Activated CD4-positive, alpha-beta T cell treated with anti-CD3 and anti-CD28 coated beads for 36 hours (primary cell): ENCODE measurements at regions not wholly inside any gene's neighbourhood (a gene's known extent, or its start where the extent isn't known, plus 50 kb on each side); places are given as distances from the start of the nearest gene placed in this dataset.
"Not testable (repeated sequence)": the region's sequence is repeated elsewhere in the genome, so short reads cannot be mapped to it uniquely, and the experiment has no call there.

Experiments used
- ATAC-seq: fragments of 200-7000 bp; cut with Tn5 transposase; one replicate; pipeline ENCODE4 v1.10.0; 2021; ENCODE audit warnings: mild to moderate bottlenecking, moderate library complexity
- CTCF ChIA-PET: fragments of 350-600 bp; sonication (Branson Sonifier 250); formaldehyde crosslinking; loops from one replicate; lab custom pipeline; 2021; ENCODE audit warnings: antibody characterized with exemption; lab: Charles Lee
- POLR2A ChIA-PET: fragments of 350-600 bp; sonication (Branson Sonifier 250); formaldehyde crosslinking; loops from one replicate; lab custom pipeline; 2021; ENCODE audit warnings: antibody characterized with exemption, inconsistent platforms; lab: Charles Lee
- DNase-seq: peaks from one replicate; pipeline ENCODE4 v3.0.0-alpha.2; 2020
- H3K27ac Mint-ChIP-seq: one replicate; pipeline ENCODE4 v1.8.0; 2021; ENCODE audit warnings: mixed read lengths
- H3K27me3 Mint-ChIP-seq: one replicate; pipeline ENCODE4 v1.8.0; 2021; ENCODE audit warnings: mixed read lengths
- H3K36me3 Mint-ChIP-seq: one replicate; pipeline ENCODE4 v1.8.0; 2021; ENCODE audit warnings: low read depth, mixed read lengths
- H3K4me1 Mint-ChIP-seq: one replicate; pipeline ENCODE4 v1.8.0; 2021; ENCODE audit warnings: mixed read lengths
- H3K4me3 Mint-ChIP-seq: one replicate; pipeline ENCODE4 v1.8.0; 2021; ENCODE audit warnings: mild to moderate bottlenecking, moderate library complexity, mixed read lengths
- H3K9me3 Mint-ChIP-seq: one replicate; pipeline ENCODE4 v1.8.0; 2021; ENCODE audit warnings: low read depth, mixed read lengths
- intact Hi-C, 2 experiments: fragments of 100-400 bp; cut with DNase I in 1 of 2; cut with micrococcal nuclease in 1 of 2; formaldehyde crosslinking; loops; one replicate each; pipeline versions ENCODE4 v1.14.2 to v1.15.1; 2022 to 2024; cut with DNase I, micrococcal nuclease

- ATAC-seq, POLR2A ChIA-PET, H3K4me3 Mint-ChIP-seq, intact Hi-C loops, H3K36me3 Mint-ChIP-seq, H3K9me3 Mint-ChIP-seq, CTCF ChIA-PET, H3K27me3 Mint-ChIP-seq, H3K27ac Mint-ChIP-seq, H3K4me1 Mint-ChIP-seq: not testable (repeated sequence)
- peak; percentile 7 for DNase-seq
Measured at GRCh38 chr15:20785151-20785936, 80.8 kb downstream of the POTEB2 start.

GRCh38 chr15:20783598-20784184 lies 82.4 kb downstream of the POTEB2 start:
- H3K4me3 Mint-ChIP-seq, CTCF ChIA-PET, intact Hi-C loops, H3K27me3 Mint-ChIP-seq, POLR2A ChIA-PET, H3K27ac Mint-ChIP-seq, H3K4me1 Mint-ChIP-seq, H3K9me3 Mint-ChIP-seq, H3K36me3 Mint-ChIP-seq: not testable (repeated sequence)
- peak; percentile 71 for DNase-seq
- ATAC-seq = peak; percentile 49

GRCh38 chr15:20775412-20775811 lies 90.7 kb downstream of the POTEB2 start:
- POLR2A ChIA-PET, intact Hi-C loops: not testable (repeated sequence)

GRCh38 chr15:20767943-20768342 lies 98.2 kb downstream of the POTEB2 start:
- H3K27ac Mint-ChIP-seq, H3K27me3 Mint-ChIP-seq, intact Hi-C loops, H3K36me3 Mint-ChIP-seq, DNase-seq, H3K9me3 Mint-ChIP-seq, POLR2A ChIA-PET, CTCF ChIA-PET, H3K4me1 Mint-ChIP-seq, H3K4me3 Mint-ChIP-seq, ATAC-seq: not testable (repeated sequence)

More at GRCh38 chr15:20775412-20775811, 90.7 kb downstream of the POTEB2 start:
- H3K27ac Mint-ChIP-seq, CTCF ChIA-PET, H3K27me3 Mint-ChIP-seq, DNase-seq, H3K4me1 Mint-ChIP-seq, H3K4me3 Mint-ChIP-seq, H3K36me3 Mint-ChIP-seq, H3K9me3 Mint-ChIP-seq: not testable (repeated sequence)
- ATAC-seq = peak; percentile 19

GRCh38 chr15:20762422-20762821 lies 103.7 kb downstream of the POTEB2 start:
- ATAC-seq, H3K36me3 Mint-ChIP-seq, H3K9me3 Mint-ChIP-seq, intact Hi-C loops, H3K27ac Mint-ChIP-seq, POLR2A ChIA-PET, H3K4me1 Mint-ChIP-seq, H3K27me3 Mint-ChIP-seq, H3K4me3 Mint-ChIP-seq, DNase-seq, CTCF ChIA-PET: not testable (repeated sequence)

GRCh38 chr15:20756440-20756839 lies 109.7 kb downstream of the POTEB2 start:
- POLR2A ChIA-PET, H3K36me3 Mint-ChIP-seq, H3K4me3 Mint-ChIP-seq: not testable (repeated sequence)

GRCh38 chr15:20755665-20756398 lies 110.3 kb downstream of the POTEB2 start:
- POLR2A ChIA-PET, H3K27ac Mint-ChIP-seq, CTCF ChIA-PET, intact Hi-C loops, H3K36me3 Mint-ChIP-seq, H3K27me3 Mint-ChIP-seq, H3K9me3 Mint-ChIP-seq, H3K4me1 Mint-ChIP-seq: not testable (repeated sequence)
- ATAC-seq = peak; percentile 78
- H3K4me3 Mint-ChIP-seq = peak overlapping the region; percentile 41
- DNase-seq = peak; percentile 64

More at GRCh38 chr15:20756440-20756839, 109.7 kb downstream of the POTEB2 start:
- peak; percentile 64 for ATAC-seq
- H3K9me3 Mint-ChIP-seq, H3K4me1 Mint-ChIP-seq, H3K27ac Mint-ChIP-seq, H3K27me3 Mint-ChIP-seq, DNase-seq, intact Hi-C loops, CTCF ChIA-PET: not testable (repeated sequence)

- H3K27me3 Mint-ChIP-seq, DNase-seq, H3K9me3 Mint-ChIP-seq, H3K4me3 Mint-ChIP-seq, CTCF ChIA-PET, POLR2A ChIA-PET, H3K27ac Mint-ChIP-seq, H3K36me3 Mint-ChIP-seq, intact Hi-C loops, ATAC-seq, H3K4me1 Mint-ChIP-seq: not testable (repeated sequence)
Measured at GRCh38 chr15:20733493-20733892, 132.6 kb downstream of the POTEB2 start.
